Urinary bladder (tissue), 3 donors: ENCODE measurements at regions not wholly inside any gene's neighbourhood (a gene's known extent, or its start where the extent isn't known, plus 50 kb on each side); places are given as distances from the start of the nearest gene placed in this dataset.
A peak's percentile ranks its signal among the peaks of the same experiment; 100 is the strongest.
"Not testable (repeated sequence)": the region's sequence is repeated elsewhere in the genome, so short reads cannot be mapped to it uniquely, and the experiment has no call there.

Source experiments
- DNase-seq: peaks from one replicate; pipeline ENCODE4 v3.0.0-alpha.2; 2015; ENCODE audit errors: extremely low spot score
- H3K27ac ChIP-seq: one replicate; pipeline ENCODE4 v1.5.1; 2013; ENCODE audit warnings: low read depth, mild to moderate bottlenecking, moderate library complexity
- H3K36me3 ChIP-seq: one replicate; pipeline ENCODE4 v1.6.1; 2013; ENCODE audit warnings: mild to moderate bottlenecking, moderate library complexity; ENCODE audit not compliant: insufficient read depth
- H3K4me1 ChIP-seq: one replicate; pipeline ENCODE4 v1.6.1; 2013; ENCODE audit warnings: mild to moderate bottlenecking, moderate library complexity; ENCODE audit not compliant: insufficient read depth
- H3K4me3 ChIP-seq: one replicate; pipeline ENCODE4 v1.5.1; 2013; ENCODE audit warnings: low read depth, low read length
- WGBS: extraction: QIAGEN DNeasy Blood & Tissue Kit; methylation state at CpG from one replicate; pipeline ENCODE4 v1.1.7; 2013; 5-methylcytosine and 5-hydroxymethylcytosine counted together
- donor health status: healthy with polysubstance abuse.
- donor health status: healthy.

DNA sequence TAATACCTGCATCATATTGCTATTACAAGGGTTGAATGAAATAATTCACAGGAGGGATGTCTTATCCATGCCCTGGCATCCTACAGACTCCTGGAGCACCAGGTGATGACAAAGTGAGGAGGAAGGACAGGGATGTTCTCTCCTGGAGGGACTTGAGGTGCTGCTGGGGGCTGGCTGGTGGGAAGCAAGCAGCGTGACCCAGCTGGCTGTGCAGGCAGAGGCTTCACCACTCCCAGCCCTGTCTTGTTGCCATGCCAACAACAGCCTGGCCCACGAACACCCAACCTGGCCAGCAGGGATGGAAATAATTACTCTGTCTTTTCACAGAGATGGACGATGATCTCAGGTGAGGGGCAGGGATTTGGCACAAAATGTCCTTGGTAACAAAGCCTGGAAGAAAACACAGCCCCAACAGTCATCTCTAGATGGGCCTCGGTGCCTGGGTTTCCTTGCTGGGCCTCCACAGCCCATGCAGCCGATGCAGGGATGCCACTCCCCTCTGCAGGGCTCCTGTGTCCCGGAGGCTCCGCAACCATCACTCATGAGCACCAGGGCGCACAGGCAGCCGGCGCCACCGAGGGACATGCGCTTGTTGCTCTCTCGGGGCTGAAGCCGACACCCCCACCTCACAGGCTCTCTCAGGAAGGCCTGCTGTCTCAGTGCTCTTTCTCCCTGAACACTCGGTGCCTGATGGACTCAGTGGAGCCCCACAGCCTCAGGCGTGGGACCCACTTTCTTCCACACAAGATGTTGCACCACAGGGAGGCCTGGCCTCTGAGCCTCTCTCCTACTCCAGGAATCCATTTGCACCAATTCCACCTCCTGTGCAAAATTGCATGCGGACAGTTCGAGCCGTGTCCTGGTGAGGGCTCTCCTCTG is 205.9 kb downstream of the LAT start:
- 73% methylated on average over 18 of the region's 19 CpGs for WGBS
- not testable (repeated sequence) for H3K36me3 ChIP-seq, H3K27ac ChIP-seq, H3K4me3 ChIP-seq, H3K4me1 ChIP-seq, DNase-seq

DNA sequence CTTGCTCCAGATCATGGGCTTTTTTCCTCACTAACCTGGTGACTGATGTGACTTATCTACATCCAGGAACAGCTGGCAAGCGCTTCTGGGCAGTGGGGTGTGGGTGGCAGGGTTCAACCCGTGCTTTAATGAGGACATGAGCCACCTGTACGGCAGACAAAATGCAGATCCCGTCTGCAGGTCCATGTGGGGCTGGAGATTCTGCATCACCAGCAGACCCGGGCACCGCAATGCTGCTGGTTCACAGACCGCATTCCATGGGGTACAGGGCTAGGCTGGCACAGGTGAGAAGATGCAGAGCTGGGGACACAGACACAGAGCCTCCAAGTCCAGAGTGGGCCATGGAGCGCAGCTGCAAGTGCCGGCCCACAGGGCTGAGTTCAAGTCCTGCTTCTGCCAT is 204.0 kb downstream of the LAT start:
- DNase-seq, H3K27ac ChIP-seq, H3K4me3 ChIP-seq, H3K36me3 ChIP-seq, H3K4me1 ChIP-seq: not testable (repeated sequence)
- WGBS: 85% methylated on average over 9 of the region's 9 CpGs

DNA sequence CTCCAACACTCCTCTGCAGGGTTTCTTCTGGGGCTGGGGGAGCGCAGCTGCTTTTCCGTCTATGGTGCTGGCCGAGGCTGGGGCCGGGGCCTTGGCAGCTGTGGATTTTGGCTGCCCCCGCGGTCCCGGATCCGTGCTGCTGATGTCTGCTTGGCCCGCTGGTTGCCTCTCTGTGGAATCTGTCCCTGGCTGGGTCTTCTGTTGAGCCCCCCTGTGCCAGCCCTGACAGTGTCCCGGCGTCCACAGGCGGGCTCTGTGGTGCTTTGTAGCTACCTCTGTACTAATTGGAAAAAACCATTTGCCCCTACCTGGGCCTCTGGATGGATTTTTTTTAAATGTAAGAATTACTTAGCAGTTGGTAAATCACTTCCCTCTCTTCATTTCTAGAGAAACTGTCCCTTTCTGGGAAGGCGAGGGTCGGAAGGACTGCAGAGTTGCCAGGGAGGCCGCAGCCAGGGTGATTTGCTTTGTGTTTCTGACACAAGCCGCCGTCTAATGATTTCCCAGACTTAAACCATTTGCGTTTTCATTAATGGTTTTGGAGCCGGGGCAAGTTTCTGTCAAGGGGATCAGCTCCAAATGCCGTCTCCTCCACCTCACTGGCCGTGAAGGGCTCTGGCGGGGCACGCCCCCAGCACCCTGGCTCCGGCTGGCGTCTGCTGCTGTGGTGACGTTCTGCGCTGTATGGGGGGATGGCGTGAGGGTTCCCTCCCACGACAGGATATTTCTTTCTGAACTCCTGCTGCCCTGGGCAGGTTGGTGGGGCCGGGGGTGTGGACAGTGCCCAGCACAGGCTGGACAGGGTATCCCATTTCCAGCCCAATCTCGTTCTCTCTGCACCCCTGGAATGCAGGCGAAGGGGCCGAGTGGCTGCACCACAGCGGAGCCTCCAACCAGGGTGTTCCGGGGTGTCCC is 201.7 kb downstream of the LAT start:
- not testable (repeated sequence) for DNase-seq, H3K4me3 ChIP-seq, H3K36me3 ChIP-seq, H3K27ac ChIP-seq, H3K4me1 ChIP-seq
- 56% methylated on average over 35 of the region's 35 CpGs for WGBS

DNA sequence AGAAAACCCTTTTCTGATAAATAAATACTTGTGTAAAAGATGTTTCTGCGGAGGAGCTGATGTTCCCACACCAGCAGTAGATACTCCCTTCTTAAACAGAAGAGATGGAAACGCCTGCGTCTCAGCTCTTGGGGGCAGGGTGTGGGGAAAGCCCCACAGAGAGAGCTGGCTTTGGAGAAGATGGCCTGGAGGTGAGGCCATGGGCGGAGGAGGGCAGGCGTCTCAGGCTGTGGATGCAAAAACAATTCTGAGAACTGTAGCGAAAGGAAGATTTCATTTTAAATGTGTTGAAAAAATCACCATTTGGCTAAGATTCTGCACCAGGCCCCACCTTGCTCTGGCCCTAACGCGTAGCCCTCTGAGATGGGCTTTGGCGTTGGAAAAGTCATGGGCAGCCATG is 201.0 kb downstream of the LAT start:
- DNase-seq, H3K4me1 ChIP-seq, H3K27ac ChIP-seq, H3K4me3 ChIP-seq, H3K36me3 ChIP-seq: not testable (repeated sequence)
- WGBS: 76% methylated on average over 9 of the region's 9 CpGs

DNA sequence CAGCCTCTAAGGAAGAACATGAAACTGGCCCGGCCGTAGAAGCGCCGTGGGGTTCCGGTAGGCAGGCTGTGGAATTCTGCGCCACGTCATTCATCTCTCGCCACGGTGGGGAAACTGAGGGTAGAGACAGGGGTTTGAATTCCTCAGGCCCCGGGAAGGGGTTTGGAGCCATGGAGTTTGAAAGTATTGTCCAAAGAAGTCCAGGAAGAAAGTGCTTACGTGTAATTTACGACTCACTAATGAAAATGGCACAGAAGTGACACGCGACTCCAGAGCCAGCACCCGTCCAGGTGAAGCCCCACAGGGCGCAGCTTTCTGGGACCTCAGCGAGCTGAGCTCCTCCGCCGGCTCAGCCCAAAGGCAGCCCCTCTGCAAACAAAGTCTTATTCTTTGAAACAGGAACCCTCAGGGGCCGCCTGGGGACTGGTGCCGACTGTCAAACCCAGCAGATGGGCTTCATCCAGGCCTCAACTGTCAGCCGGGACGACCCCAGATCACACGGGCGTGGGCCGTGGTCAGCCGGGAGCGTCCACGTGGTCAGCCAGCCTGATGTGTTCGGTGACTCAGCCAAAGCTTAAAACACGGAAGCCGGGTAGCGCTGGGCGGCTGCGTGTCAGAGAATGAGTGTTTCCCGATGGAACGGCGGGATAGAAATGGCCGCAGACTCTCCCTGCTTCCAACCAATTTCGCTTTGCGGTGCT is 200.0 kb downstream of the LAT start:
- H3K4me1 ChIP-seq, H3K4me3 ChIP-seq, H3K36me3 ChIP-seq, DNase-seq: not testable (repeated sequence)
- peak overlapping the region; percentile 78 for H3K27ac ChIP-seq
- 52% methylated on average over 41 of the region's 41 CpGs for WGBS

DNA sequence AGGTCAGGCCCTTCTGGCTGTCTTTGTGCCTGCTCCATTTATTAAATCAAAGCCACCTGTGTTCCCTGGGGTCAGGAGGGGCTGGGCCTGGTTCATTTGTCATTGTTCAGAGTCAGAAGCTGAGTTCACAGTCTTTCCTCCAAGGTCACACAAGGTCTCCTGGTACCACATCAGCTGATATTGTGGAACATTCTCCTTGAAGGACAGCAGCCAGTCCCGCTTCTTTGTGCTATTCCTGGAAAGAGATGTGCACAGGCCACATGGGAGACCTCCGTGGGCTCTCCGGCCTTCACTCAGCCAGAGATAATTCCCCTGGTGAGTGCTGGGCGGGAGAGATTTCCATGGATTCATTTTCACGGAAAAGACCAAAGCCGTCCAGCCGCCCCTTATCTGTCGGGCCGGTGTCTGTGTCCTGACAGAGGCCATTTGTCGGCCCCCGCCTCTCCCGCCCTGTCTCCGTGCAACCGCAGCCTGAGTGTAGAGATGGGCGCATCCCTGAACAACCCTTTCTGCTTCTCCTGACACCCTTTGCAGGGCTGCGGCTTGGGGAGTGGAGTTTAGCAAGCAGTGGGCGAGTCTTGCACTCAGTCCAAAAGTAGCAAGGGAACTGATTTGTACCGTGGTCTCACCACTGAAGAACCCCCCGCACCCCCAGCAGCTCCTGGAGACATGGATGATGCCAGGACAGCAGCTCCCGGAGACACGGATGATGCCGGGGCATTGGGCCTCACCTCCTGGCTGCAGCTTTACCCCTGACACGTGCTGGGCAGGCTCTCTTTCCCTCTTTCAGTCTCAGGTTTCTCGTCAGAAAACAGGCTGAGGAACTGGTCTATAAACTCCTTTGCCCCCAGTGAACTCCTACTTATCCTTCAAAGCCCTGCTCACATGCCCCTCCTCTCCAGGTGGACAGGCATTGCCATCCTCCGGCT is 198.4 kb downstream of the LAT start:
- H3K36me3 ChIP-seq, H3K4me1 ChIP-seq, DNase-seq, H3K4me3 ChIP-seq, H3K27ac ChIP-seq: not testable (repeated sequence)
- 62% methylated on average over 25 of the region's 25 CpGs for WGBS

DNA sequence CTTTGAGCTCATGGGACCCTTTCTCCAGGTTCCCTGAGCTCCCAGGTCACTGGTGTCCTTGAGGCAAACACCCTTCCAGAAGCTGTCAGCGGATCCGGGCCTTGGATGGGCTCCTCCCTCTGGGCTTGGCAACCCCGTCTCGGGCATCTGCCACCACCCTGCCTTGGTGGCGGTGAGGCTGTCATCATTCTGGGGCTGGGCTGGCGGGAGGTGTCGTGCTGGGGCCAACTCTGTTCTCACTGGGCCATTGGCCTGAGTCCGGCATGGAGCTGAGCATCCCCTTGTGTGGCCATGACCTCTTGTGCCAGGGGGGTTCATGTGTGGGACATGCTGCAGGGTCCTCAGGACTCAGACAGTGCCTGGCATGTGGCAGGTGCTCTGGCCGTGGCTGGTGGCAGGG is 197.6 kb downstream of the LAT start:
- Histone ChIP-seq H3K27ac (no peak overlapping the region), H3K4me3 (no peak overlapping the region), H3K4me1 (peaks cover 1% of the 10 kb centered on the region), H3K36me3 (no peaks in the 10 kb centered on the region)
- WGBS: 91% methylated on average over 9 of the region's 9 CpGs
- DNase-seq: no peak

DNA sequence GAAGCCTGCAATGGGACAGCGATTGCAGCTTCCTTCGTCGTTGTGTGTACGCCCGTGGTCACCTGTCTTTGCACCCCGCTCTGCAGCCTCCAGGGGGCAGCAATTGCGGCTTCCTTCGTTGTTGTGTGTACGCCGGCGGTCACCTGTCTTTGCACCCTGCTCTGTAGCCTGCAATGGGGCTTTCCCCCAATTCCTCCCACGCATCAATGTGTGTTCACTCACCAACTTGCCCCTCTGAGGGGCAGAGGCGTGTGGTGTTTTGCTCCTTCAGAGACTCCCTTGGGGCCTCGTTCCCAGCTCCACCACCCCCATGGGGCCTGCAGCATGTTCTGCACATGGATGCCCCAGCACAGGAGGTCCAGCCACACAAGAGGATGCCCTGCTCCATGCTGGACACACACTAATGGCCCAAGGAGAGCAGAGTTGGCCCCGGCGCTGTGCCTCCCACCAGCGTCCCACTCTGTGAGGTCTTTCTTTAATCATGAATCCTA is 197.1 kb downstream of the LAT start:
- WGBS: 87% methylated on average over 17 of the region's 17 CpGs
- H3K4me3 ChIP-seq, H3K36me3 ChIP-seq, H3K27ac ChIP-seq, DNase-seq, H3K4me1 ChIP-seq: not testable (repeated sequence)

DNA sequence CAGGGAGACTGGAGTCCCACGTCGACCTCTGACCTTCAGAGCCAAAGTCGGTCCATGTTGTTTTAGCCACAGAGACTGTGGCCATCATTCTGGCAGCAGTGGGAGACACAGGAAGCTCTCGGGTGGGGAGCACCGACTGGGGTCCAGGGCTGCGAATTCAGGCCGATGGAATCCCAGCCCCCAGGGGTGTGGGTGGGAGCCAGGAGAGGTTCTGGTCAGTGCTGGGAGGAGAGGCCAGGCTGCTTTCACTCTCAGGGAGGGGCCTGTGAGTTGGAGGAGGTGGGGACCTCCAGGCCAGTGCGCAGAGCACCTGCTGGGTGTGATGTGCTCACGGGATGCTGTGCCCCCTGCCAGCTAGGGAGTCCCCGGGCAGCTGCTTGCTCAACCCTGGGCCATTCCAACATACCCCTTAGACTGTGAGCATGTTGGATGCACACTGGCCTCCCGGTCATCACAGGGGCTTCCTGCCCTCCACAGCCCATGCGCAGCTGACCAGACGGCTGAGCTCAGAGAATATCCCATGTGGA is 196.5 kb downstream of the LAT start:
- not testable (repeated sequence) for H3K36me3 ChIP-seq, DNase-seq, H3K4me1 ChIP-seq, H3K4me3 ChIP-seq, H3K27ac ChIP-seq
- 94% methylated on average over 13 of the region's 13 CpGs for whole genome bisulfite sequencing

DNA sequence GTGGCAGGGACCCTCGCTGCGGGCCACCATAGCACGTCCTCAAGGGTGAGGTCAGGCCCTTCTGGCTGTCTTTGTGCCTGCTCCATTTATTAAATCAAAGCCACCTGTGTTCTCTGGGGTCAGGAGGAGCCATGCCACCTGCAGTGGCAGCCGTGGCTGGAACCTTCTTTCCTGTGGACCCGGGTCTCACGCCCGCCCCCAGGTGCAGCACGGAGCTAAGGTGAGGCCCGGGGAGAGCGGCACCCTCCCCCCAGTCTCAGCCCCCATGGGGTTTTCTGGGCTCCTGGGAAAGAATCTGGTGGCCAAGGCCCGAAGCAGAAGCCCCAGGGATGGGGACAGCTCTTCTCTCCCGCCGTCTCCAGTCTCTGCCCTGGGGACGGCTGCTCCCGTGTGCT is 195.4 kb downstream of the LAT start:
- WGBS: 96% methylated on average over 15 of the region's 15 CpGs
- DNase-seq, H3K27ac ChIP-seq, H3K4me1 ChIP-seq, H3K4me3 ChIP-seq, H3K36me3 ChIP-seq: not testable (repeated sequence)

DNA sequence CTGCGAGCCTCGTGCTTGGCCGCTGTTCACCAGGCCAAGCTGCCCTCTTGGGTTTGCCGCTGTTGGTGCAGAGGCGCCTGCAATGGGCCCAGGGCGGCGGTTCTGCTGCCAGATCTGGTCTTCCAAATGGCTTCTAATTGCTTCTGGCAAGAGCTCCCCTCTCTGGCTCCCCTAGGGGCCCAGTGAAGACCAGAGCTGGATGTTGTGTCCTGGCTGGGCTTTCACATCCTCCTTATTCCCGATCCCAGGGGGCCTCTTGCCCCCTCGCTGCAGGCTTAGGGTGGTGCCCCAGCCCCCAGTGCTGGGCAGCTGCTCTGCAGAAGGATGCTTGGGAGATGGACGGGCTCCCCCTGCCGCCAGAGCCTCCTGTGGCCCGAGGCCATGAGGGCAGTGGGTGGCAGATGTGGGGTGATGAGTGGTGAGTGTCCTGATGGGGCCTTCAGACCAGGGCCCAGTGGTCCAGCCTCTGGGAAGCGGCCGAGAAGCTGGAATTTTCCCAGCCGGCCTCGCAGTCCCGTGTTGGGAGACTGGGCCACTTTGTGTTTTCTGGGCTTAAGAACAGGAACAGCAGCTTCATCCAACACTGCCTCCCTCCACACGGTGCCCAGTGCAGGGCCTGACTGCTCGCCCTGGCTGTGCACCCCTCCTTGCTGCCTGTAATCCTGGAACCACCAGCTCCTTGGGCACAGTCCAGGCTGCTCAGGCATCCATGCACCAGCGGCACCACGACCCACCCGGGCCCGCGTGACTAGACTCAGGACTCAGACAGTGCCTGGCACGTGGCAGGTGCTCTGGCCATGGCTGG is 194.8 kb downstream of the LAT start:
- not testable (repeated sequence) for H3K36me3 ChIP-seq, H3K4me1 ChIP-seq, H3K27ac ChIP-seq, H3K4me3 ChIP-seq, DNase-seq
- WGBS: 75% methylated on average over 25 of the region's 25 CpGs
